Hepatocyte (in vitro differentiated cells): ENCODE measurements at regions not wholly inside any gene's neighbourhood (a gene's known extent, or its start where the extent isn't known, plus 50 kb on each side); places are given as distances from the start of the nearest gene placed in this dataset.

ENCODE experiments used
- CTCF ChIP-seq: fragments of 200-600 bp; sonication (generic); IDR thresholded peaks from 2 replicates; pipeline ENCODE4 v1.5.1; 2016; ENCODE audit warnings: antibody characterized with exemption, mild to moderate bottlenecking; ENCODE audit not compliant: poor library complexity
- EZH2 ChIP-seq: fragments of 200-600 bp; sonication (generic); IDR thresholded peaks from 2 replicates; pipeline ENCODE4 v1.6.1; 2016; ENCODE audit warnings: antibody characterized with exemption, mild to moderate bottlenecking, borderline replicate concordance

- TF ChIP-seq CTCF (no peak), EZH2 (no peak)
These were observed 427.2 kb downstream of the RFPL4B start for GRCh38 chr6:112774319-112774718.
